ENCODE measurements at regions not wholly inside any gene's neighbourhood (a gene's known extent, or its start where the extent isn't known, plus 50 kb on each side); places are given as distances from the start of the nearest gene placed in this dataset.
A peak's percentile ranks its signal among the peaks of the same experiment; 100 is the strongest.

DNA sequence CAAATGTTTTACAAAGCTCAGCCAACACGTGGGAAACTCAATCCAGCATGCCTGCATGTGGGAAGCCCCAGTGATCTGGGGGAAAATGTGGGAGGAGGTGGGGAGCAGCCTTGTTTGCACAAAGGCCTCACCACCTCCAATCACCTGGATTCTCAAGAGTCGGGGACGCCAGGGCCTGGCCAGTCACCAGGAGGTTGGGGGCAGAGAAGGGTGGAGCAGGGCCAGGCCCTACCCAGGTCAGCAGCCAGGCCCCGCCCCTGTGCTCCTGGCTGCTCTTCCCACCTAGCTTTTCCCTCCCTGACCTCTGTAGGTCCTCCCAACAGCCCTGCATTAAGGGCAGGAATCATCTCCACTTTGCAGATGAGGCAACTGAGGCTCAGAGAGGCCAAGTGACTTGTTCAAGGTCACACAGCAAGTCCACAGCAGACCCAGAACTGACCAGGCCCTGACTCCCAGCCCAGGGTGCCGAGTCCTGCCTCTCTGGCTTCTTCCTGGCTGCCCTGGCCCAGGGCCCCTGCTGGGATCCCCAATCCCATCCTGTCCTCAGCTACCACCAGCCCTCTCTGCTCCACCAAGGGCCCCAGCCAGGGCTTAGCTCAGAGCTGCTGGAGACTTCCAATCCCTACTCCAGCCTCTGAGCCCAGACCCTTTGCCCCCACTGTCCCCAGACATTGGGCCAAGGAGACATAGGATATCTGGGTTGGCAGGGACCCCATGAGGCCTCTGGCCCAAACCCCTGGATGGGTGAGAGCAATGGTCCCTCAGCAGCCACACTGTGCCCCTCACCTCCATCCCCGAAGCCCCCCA, 508.6 kb downstream of the PTPRU start:
- H3K4me3 ChIP-seq (ENCODE audit: low read length) = no peak overlapping the region
- TF ChIP-seq, protein P1, sequence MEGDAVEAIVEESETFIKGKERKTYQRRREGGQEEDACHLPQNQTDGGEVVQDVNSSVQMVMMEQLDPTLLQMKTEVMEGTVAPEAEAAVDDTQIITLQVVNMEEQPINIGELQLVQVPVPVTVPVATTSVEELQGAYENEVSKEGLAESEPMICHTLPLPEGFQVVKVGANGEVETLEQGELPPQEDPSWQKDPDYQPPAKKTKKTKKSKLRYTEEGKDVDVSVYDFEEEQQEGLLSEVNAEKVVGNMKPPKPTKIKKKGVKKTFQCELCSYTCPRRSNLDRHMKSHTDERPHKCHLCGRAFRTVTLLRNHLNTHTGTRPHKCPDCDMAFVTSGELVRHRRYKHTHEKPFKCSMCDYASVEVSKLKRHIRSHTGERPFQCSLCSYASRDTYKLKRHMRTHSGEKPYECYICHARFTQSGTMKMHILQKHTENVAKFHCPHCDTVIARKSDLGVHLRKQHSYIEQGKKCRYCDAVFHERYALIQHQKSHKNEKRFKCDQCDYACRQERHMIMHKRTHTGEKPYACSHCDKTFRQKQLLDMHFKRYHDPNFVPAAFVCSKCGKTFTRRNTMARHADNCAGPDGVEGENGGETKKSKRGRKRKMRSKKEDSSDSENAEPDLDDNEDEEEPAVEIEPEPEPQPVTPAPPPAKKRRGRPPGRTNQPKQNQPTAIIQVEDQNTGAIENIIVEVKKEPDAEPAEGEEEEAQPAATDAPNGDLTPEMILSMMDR (IDR thresholded peaks at IDR 0.05; ENCODE audit: insufficient read depth, low read depth, low read length, missing control alignments) = no peak
- no peak for DNase-seq (ENCODE audit: low read depth)

DNA sequence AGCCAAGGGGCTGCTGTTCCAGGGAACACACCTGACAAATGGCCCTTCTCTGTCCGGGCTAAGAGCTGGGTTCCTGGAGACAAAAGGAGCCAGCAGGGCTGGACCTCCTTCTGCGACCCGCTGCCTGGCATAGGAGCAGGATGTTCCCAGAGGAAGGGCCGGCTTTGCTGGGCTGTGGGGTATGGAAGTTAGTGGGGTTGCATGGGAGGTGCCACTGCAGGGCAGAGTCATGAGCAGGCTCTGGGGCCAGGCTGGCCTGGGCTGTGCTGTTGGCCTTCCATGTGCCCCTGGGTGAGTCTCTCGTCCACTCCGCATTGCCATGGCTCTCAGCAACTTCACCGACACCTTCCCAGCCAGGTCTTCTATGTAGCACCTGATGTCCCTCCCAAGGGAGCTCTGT, 507.6 kb downstream of the PTPRU start:
- TF ChIP-seq, protein P1 (IDR thresholded peaks at IDR 0.05; ENCODE audit: insufficient read depth, low read depth, low read length, missing control alignments) = no peak
- no peak for DNase-seq (ENCODE audit: low read depth)
- H3K4me3 ChIP-seq (ENCODE audit: low read length) = no peak overlapping the region

DNA sequence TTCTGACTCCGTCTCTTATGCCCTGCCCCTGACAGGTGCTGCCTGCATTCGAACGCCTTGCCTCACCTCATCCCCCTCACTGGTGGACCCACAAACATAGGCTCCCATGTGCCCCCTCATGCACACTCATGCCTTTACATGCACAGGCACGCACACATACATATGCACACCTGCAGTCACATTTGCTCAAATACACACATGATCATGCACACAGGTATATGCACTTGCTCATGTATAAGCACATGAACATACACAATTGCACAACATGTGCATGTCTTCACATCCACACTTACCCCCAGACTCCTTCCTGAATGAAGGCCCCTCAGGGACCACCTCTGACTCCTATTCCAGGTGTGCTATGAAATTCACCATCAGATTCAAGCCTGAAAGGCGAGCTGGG, 506.9 kb downstream of the PTPRU start:
- H3K4me3 ChIP-seq (ENCODE audit: low read length) = no peak overlapping the region
- TF ChIP-seq, protein P1 (IDR thresholded peaks at IDR 0.05; ENCODE audit: insufficient read depth, low read depth, low read length, missing control alignments) = no peak
- no peak for DNase-seq (ENCODE audit: low read depth)

DNA sequence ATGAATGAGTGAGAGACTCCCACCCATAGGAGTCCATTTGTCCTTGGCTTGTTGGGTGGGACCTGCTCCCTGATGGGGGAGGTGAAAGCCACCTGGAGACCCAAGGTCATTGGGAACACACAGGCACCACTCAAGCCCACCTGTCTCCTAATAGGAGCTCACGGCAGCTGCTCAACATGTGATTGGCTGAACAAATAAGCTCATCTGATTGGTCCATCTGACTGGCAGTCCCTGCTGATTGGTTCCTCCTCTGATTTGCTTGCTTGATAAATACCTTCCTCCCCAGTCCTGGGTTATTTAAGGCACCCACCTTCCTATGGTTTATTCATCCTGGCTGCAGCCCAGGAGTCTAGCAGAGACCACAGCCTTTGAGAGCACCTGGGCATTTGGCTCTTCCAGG, 502.9 kb downstream of the PTPRU start:
- DNase-seq (ENCODE audit: low read depth) = no peak
- no peak overlapping the region for H3K4me3 ChIP-seq (ENCODE audit: low read length)
- TF ChIP-seq, protein P1 (IDR thresholded peaks at IDR 0.05; ENCODE audit: insufficient read depth, low read depth, low read length, missing control alignments) = no peak

DNA sequence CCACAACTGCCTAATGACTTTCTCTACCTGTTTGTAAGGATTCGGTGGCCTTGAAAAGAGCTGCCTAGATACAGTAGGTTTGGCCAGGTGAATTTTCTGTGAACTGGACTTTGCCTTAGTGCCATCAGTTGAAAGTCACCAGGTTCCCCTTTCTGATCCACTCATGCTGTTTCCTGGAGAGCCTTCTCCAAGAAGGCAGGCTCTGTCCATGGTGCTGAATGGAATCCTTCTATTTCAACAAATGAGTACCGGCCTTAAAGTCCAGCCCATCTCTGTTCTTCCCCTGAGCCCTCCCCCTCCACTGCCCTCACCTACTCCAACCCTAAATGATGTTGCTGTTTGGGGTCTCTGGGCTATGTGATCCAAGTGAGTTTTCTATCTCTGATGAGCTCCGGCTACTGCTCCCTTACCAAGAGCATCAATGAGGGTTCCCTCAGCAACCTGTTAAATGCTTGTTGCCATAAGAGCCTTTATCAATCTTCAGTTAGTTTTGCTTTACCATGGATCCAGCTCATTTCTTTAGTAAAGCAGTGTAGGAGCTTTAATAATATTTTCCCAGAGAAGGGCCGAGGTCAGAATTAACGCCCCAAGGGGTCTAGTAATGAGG, 500.4 kb downstream of the PTPRU start:
- no peak overlapping the region for H3K4me3 ChIP-seq (ENCODE audit: low read length)
- TF ChIP-seq, protein P1 (IDR thresholded peaks at IDR 0.05; ENCODE audit: insufficient read depth, low read depth, low read length, missing control alignments) = no peak
- peak; percentile 72 for DNase-seq (ENCODE audit: low read depth)

DNA sequence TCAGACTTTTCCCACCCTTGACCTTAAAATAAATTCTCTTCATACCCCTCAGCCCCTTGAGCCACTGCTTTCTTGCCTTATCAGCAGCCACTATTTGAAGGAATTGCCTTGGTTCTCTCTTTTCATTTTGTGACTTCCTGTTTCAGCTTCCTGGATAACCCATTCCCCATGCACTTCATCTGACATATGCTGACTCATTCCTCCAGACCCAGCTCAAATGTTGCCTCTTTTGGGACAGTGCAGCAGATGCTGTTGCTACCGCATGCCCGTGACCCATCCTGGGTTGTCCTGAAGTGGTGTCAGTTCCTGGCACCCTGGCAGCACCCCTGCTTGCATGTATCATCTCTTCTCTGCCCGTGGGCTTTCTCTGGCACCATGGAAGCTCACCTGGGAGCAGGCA, 496.1 kb downstream of the PTPRU start:
- TF ChIP-seq, protein P1 (IDR thresholded peaks at IDR 0.05; ENCODE audit: insufficient read depth, low read depth, low read length, missing control alignments) = no peak
- DNase-seq (ENCODE audit: low read depth) = no peak
- no peak overlapping the region for H3K4me3 ChIP-seq (ENCODE audit: low read length)

All from epithelial cell of esophagus (primary cell).